Stimulated activated effector memory CD8-positive, alpha-beta T cell treated with anti-CD3 and anti-CD28 coated beads, Interleukin-12 subunit alpha, Interleukin-12 subunit beta, amount 100 ng/mL, for 72 hours (primary cell): ENCODE measurements at regions not wholly inside any gene's neighbourhood (a gene's known extent, or its start where the extent isn't known, plus 50 kb on each side); places are given as distances from the start of the nearest gene placed in this dataset.

Experiments used
- ATAC-seq: fragments of 150-1000 bp; cut with Tn5 transposase; 2 replicates; pipeline ENCODE4 v1.10.0; 2021
- DNase-seq, 2 donors: peaks; one replicate each; pipeline ENCODE4 v3.0.0; 2021 to 2022; ENCODE audit warnings: low spot score in 2 of 2
- H3K27ac Mint-ChIP-seq: one replicate; pipeline ENCODE4 v1.8.0; 2022; ENCODE audit warnings: mild to moderate bottlenecking, mixed read lengths
- H3K36me3 Mint-ChIP-seq: one replicate; pipeline ENCODE4 v1.8.0; 2022; ENCODE audit warnings: mild to moderate bottlenecking, mixed read lengths
- H3K4me1 Mint-ChIP-seq: one replicate; pipeline ENCODE4 v1.8.0; 2022; ENCODE audit warnings: mixed read lengths
- H3K4me3 Mint-ChIP-seq: one replicate; pipeline ENCODE4 v1.8.0; 2022; ENCODE audit warnings: mild to moderate bottlenecking, mixed read lengths
- H3K9me3 Mint-ChIP-seq: one replicate; pipeline ENCODE4 v1.8.0; 2022; ENCODE audit warnings: mixed read lengths

- Mint-ChIP-seq H3K36me3 (no peaks in the 10 kb centered on the region), H3K27ac (no peak overlapping the region), H3K4me1 (no peaks in the 10 kb centered on the region), H3K4me3 (no peak overlapping the region), H3K9me3 (peaks cover 11% of the 10 kb centered on the region)
- no peak for DNase-seq
- no peak for ATAC-seq
Observed at GRCh38 chr6:112990971-112991370, 643.8 kb downstream of the RFPL4B start.

GRCh38 chr6:112991912-112992311, 644.8 kb downstream of the RFPL4B start:
- H3K9me3 Mint-ChIP-seq: peaks cover 11% of the 10 kb centered on the region
- H3K4me3 Mint-ChIP-seq: no peak overlapping the region
- no peaks in the 10 kb centered on the region for H3K4me1 Mint-ChIP-seq
- H3K27ac Mint-ChIP-seq: no peak overlapping the region
- no peak for DNase-seq
- no peak for ATAC-seq
- no peaks in the 10 kb centered on the region for H3K36me3 Mint-ChIP-seq

- no peak for DNase-seq
- H3K27ac Mint-ChIP-seq: no peak overlapping the region
- no peaks in the 10 kb centered on the region for H3K4me1 Mint-ChIP-seq
- H3K9me3 Mint-ChIP-seq: peaks cover 16% of the 10 kb centered on the region
- no peak for ATAC-seq
- H3K4me3 Mint-ChIP-seq: no peak overlapping the region
- H3K36me3 Mint-ChIP-seq: no peaks in the 10 kb centered on the region
Observed at GRCh38 chr6:112997421-112998085, 650.4 kb downstream of the RFPL4B start.

DNA sequence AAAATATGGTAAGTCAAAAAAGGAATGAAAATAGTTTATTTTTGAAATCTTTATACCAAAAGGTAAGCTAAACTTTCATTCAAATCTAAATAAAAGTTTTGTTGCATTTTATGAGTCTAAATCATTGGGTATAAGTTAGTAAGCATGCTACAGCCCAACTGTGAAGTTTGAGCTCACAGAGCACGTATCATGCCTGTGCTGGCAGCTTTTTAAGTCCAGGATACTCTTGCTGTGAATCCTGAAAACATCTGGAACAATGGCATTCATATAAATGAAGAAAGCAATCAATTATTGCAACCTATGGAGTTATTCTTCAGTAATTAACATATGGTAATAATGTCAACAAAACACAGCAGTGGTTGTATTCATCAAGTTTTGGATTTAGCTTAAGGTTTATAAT, 656.9 kb downstream of the RFPL4B start:
- H3K4me1 Mint-ChIP-seq: no peaks in the 10 kb centered on the region
- DNase-seq (no peak), ATAC-seq (no peak)
- no peak overlapping the region for H3K4me3 Mint-ChIP-seq
- no peak overlapping the region for H3K27ac Mint-ChIP-seq
- H3K9me3 Mint-ChIP-seq: peaks cover 12% of the 10 kb centered on the region
- no peaks in the 10 kb centered on the region for H3K36me3 Mint-ChIP-seq

- H3K36me3 Mint-ChIP-seq: no peaks in the 10 kb centered on the region
- no peaks in the 10 kb centered on the region for H3K4me1 Mint-ChIP-seq
- peaks cover 12% of the 10 kb centered on the region for H3K9me3 Mint-ChIP-seq
- ATAC-seq (no peak), DNase-seq (no peak)
- no peak overlapping the region for H3K4me3 Mint-ChIP-seq
- H3K27ac Mint-ChIP-seq: no peak overlapping the region
Observed at GRCh38 chr6:113004470-113005270, 657.5 kb downstream of the RFPL4B start.

DNA sequence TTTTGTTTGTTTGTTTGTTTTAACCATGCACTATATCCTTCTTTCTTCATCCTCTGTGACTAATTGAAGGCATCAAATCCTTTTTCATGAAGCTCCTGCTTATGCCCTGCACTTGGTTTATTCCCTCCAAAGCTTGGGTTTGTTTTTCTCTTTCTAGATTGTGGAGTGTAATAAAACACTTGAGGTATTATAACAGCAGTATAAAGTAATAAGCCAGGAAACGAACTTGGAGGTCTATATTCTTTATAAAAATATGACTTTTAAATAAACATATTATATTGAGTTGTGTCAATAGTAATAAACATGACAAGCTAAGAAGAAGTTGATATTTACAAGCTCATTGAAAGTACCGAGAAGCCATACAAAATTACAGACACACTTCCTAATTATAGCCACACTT, 659.4 kb downstream of the RFPL4B start:
- no peaks in the 10 kb centered on the region for H3K4me1 Mint-ChIP-seq
- DNase-seq: no peak
- no peak for ATAC-seq
- H3K4me3 Mint-ChIP-seq: no peak overlapping the region
- peaks cover 5% of the 10 kb centered on the region for H3K9me3 Mint-ChIP-seq
- no peak overlapping the region for H3K27ac Mint-ChIP-seq
- H3K36me3 Mint-ChIP-seq: no peaks in the 10 kb centered on the region

- DNase-seq: no peak
- no peak for ATAC-seq
- Mint-ChIP-seq H3K27ac (no peak overlapping the region), H3K9me3 (peaks cover 5% of the 10 kb centered on the region), H3K4me3 (no peak overlapping the region), H3K4me1 (no peaks in the 10 kb centered on the region), H3K36me3 (no peaks in the 10 kb centered on the region)
Observed at GRCh38 chr6:113009682-113010081, 662.6 kb downstream of the RFPL4B start.

- Mint-ChIP-seq H3K4me3 (no peak overlapping the region), H3K9me3 (peaks cover 5% of the 10 kb centered on the region), H3K27ac (no peak overlapping the region), H3K36me3 (no peaks in the 10 kb centered on the region), H3K4me1 (no peaks in the 10 kb centered on the region)
- ATAC-seq (no peak), DNase-seq (no peak)
Observed at GRCh38 chr6:113010196-113010989, 663.3 kb downstream of the RFPL4B start.

DNA sequence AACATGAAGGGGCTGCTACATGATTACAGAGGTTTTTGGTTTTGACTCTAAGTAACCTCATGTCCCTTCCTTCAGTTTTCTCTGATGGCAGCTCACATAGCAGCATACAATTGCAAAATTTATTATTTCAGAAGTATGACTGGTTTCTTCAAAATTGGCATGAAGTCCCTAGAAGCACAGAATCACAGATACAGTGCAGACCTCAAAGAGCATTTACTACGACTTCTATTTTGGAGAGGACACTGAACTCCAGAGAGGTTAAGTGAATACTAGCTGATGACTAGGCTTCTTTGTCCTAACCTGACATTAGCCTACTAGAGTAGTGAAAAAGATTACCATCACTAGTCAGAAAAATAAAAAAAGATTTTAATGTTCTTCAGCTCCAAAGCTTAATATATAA, 664.3 kb downstream of the RFPL4B start:
- Mint-ChIP-seq H3K4me3 (no peak overlapping the region), H3K27ac (no peak overlapping the region), H3K4me1 (no peaks in the 10 kb centered on the region), H3K36me3 (no peaks in the 10 kb centered on the region), H3K9me3 (peaks cover 2% of the 10 kb centered on the region)
- DNase-seq (no peak), ATAC-seq (no peak)

GRCh38 chr6:113011801-113012200, 664.7 kb downstream of the RFPL4B start:
- H3K4me3 Mint-ChIP-seq: no peak overlapping the region
- DNase-seq: no peak
- H3K9me3 Mint-ChIP-seq: peaks cover 5% of the 10 kb centered on the region
- H3K27ac Mint-ChIP-seq: no peak overlapping the region
- no peak for ATAC-seq
- no peaks in the 10 kb centered on the region for H3K36me3 Mint-ChIP-seq
- H3K4me1 Mint-ChIP-seq: no peaks in the 10 kb centered on the region

DNA sequence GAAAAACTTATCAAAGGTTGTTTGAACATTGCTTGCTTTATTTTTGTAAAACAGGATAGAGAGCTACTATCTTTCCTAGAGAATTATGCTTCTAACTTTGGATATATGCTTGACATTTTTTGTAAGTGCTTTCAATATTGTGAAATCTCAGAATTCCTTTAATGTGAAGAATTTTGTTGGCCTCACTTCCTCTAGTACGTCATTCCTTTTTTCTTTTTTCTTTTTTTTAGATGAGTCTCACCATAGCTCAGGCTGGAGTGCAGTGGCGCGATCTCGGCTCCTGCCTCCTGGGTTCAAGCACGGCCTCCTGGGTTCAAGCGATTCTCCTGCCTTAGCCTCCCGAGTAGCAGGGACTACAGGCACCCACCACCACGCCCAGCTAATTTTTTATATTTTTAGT, 668.1 kb downstream of the RFPL4B start:
- Mint-ChIP-seq H3K4me1 (no peaks in the 10 kb centered on the region), H3K27ac (no peak overlapping the region), H3K9me3 (peaks cover 8% of the 10 kb centered on the region), H3K36me3 (no peaks in the 10 kb centered on the region), H3K4me3 (no peak overlapping the region)
- DNase-seq (no peak), ATAC-seq (no peak)

- H3K4me3 Mint-ChIP-seq: no peak overlapping the region
- no peak for ATAC-seq
- DNase-seq: no peak
- H3K9me3 Mint-ChIP-seq: peaks cover 9% of the 10 kb centered on the region
- H3K4me1 Mint-ChIP-seq: no peaks in the 10 kb centered on the region
- H3K36me3 Mint-ChIP-seq: no peaks in the 10 kb centered on the region
- H3K27ac Mint-ChIP-seq: no peak overlapping the region
Observed at GRCh38 chr6:113017353-113017752, 670.2 kb downstream of the RFPL4B start.

DNA sequence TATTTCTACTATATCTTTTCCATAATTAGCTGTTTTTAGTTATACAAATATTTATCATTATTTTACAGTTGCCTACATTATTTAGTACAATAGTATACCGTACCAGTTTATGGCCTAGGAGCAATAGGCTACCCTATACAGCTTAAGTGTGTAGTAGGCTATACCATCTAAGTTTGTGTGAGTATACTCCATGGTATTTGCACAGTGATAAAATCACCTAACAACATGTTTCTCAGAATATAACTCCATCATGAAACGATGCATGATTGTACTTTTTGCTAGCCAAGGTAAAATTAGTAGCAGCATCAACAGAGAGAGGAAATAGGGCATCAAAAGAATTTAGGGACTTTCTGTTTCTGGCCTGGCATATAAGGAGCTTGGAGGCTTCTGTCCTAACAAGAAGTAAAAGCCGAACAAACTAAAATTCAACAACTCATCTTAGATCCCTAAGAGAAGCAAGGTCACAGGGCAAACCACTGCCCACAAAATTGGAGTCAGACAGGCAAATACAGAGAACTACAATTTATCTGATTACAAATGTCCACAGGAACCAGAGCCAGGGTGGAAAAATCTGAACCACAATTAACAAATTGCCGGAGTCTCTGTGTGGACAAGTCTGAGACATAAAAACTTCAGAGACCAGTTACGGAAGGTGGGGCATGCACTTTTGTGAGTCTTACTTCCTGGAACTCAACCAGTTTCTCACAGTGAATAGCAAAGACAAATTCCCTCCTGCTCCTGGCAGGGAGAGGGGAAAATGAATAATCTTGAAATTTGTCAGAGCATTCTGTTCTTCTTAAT, 671.4 kb downstream of the RFPL4B start:
- no peaks in the 10 kb centered on the region for H3K4me1 Mint-ChIP-seq
- ATAC-seq (no peak), DNase-seq (no peak)
- H3K36me3 Mint-ChIP-seq: no peaks in the 10 kb centered on the region
- peaks cover 9% of the 10 kb centered on the region for H3K9me3 Mint-ChIP-seq
- no peak overlapping the region for H3K4me3 Mint-ChIP-seq
- no peak overlapping the region for H3K27ac Mint-ChIP-seq

GRCh38 chr6:113019176-113019575, 672.0 kb downstream of the RFPL4B start:
- no peaks in the 10 kb centered on the region for H3K36me3 Mint-ChIP-seq
- H3K27ac Mint-ChIP-seq: no peak overlapping the region
- H3K4me1 Mint-ChIP-seq: no peaks in the 10 kb centered on the region

GRCh38 chr6:113027780-113028179, 680.6 kb downstream of the RFPL4B start:
- H3K4me3 Mint-ChIP-seq: no peak overlapping the region
- H3K27ac Mint-ChIP-seq: no peak overlapping the region
- ATAC-seq (no peak), DNase-seq (no peak)
- H3K9me3 Mint-ChIP-seq: no peaks in the 10 kb centered on the region
- H3K36me3 Mint-ChIP-seq: no peaks in the 10 kb centered on the region
- no peaks in the 10 kb centered on the region for H3K4me1 Mint-ChIP-seq

More at GRCh38 chr6:113019176-113019575, 672.0 kb downstream of the RFPL4B start:
- ATAC-seq: no peak
- Mint-ChIP-seq H3K4me3 (no peak overlapping the region), H3K9me3 (peaks cover 9% of the 10 kb centered on the region)
- no peak for DNase-seq
